ENCODE measurements at regions not wholly inside any gene's neighbourhood (a gene's known extent, or its start where the extent isn't known, plus 50 kb on each side); places are given as distances from the start of the nearest gene placed in this dataset.

- TF ChIP-seq CTCF (conservative IDR thresholded peaks at IDR 0.05; ENCODE audit: control insufficient read depth, insufficient read depth, low read depth, low read length), result no peak
- H3K4me3 ChIP-seq (ENCODE audit: control insufficient read depth, low read depth, low read length), result no peak overlapping the region
- no peak for DNase-seq (ENCODE audit: low read depth)
Observed at GRCh38 chr11:23353611-23354010, 493.3 kb upstream of the CCDC179 start.

- H3K4me3 ChIP-seq (ENCODE audit: control insufficient read depth, low read depth, low read length), result no peak overlapping the region
- peak; percentile 93 for DNase-seq (ENCODE audit: low read depth)
- TF ChIP-seq CTCF (conservative IDR thresholded peaks at IDR 0.05; ENCODE audit: control insufficient read depth, insufficient read depth, low read depth, low read length), result no peak
Observed at GRCh38 chr11:23359297-23359696, 499.0 kb upstream of the CCDC179 start.

- peak; percentile 19 for DNase-seq (ENCODE audit: low read depth)
- H3K4me3 ChIP-seq (ENCODE audit: control insufficient read depth, low read depth, low read length), result no peak overlapping the region
- no peak for TF ChIP-seq CTCF (conservative IDR thresholded peaks at IDR 0.05; ENCODE audit: control insufficient read depth, insufficient read depth, low read depth, low read length)
Observed at GRCh38 chr11:23364076-23364475, 503.8 kb upstream of the CCDC179 start.

GRCh38 chr11:23370580-23371275 is 510.5 kb upstream of the CCDC179 start:
- peak; percentile 12 for DNase-seq (ENCODE audit: low read depth)
- H3K4me3 ChIP-seq (ENCODE audit: control insufficient read depth, low read depth, low read length), result no peak overlapping the region
- TF ChIP-seq CTCF (conservative IDR thresholded peaks at IDR 0.05; ENCODE audit: control insufficient read depth, insufficient read depth, low read depth, low read length), result no peak

- H3K4me3 ChIP-seq (ENCODE audit: control insufficient read depth, low read depth, low read length), result no peak overlapping the region
- no peak for TF ChIP-seq CTCF (conservative IDR thresholded peaks at IDR 0.05; ENCODE audit: control insufficient read depth, insufficient read depth, low read depth, low read length)
- no peak for DNase-seq (ENCODE audit: low read depth)
Observed at GRCh38 chr11:23377909-23378308, 517.6 kb upstream of the CCDC179 start.

GRCh38 chr11:23391031-23391430 is 530.8 kb upstream of the CCDC179 start:
- no peak overlapping the region for H3K4me3 ChIP-seq (ENCODE audit: control insufficient read depth, low read depth, low read length)
- no peak for DNase-seq (ENCODE audit: low read depth)
- no peak for TF ChIP-seq CTCF (conservative IDR thresholded peaks at IDR 0.05; ENCODE audit: control insufficient read depth, insufficient read depth, low read depth, low read length)

- DNase-seq (ENCODE audit: low read depth), result no peak
- no peak for TF ChIP-seq CTCF (conservative IDR thresholded peaks at IDR 0.05; ENCODE audit: control insufficient read depth, insufficient read depth, low read depth, low read length)
- no peak overlapping the region for H3K4me3 ChIP-seq (ENCODE audit: control insufficient read depth, low read depth, low read length)
Observed at GRCh38 chr11:23398052-23398451, 537.8 kb upstream of the CCDC179 start.
